HEK293T (cell line): ENCODE measurements at regions not wholly inside any gene's neighbourhood (a gene's known extent, or its start where the extent isn't known, plus 50 kb on each side); places are given as distances from the start of the nearest gene placed in this dataset.

ENCODE experiments used
- CTCF ChIA-PET: fragments of 350-600 bp; formaldehyde crosslinking; extraction: SDS; loops from one replicate; lab custom pipeline; 2021; ENCODE audit warnings: antibody characterized with exemption, inconsistent platforms; lab: Yijun Ruan, JAX
- POLR2A ChIA-PET: fragments of 350-600 bp; formaldehyde crosslinking; extraction: SDS; loops from one replicate; lab custom pipeline; 2020; ENCODE audit warnings: antibody characterized with exemption, inconsistent platforms; lab: Yijun Ruan, JAX
- DNase-seq: peaks from one replicate; pipeline ENCODE4 v3.0.0; 2012; ENCODE audit warnings: mixed read lengths; ENCODE audit errors: extremely low spot score
- ARNT ChIP-seq: fragments of 450-650 bp; IDR thresholded peaks from 2 replicates; pipeline ENCODE4 v1.6.1; 2017; ENCODE audit warnings: mild to moderate bottlenecking
- BHLHE40 ChIP-seq: fragments of 450-650 bp; IDR thresholded peaks from 2 replicates; pipeline ENCODE4 v1.6.1; 2016; ENCODE audit warnings: mild to moderate bottlenecking, moderate library complexity, borderline replicate concordance
- CTBP1 ChIP-seq: fragments of 450-650 bp; IDR thresholded peaks from 2 replicates; pipeline ENCODE4 v1.6.1; 2016; ENCODE audit warnings: borderline replicate concordance
- ELF4 ChIP-seq: fragments of 450-650 bp; IDR thresholded peaks from 2 replicates; pipeline ENCODE4 v1.6.1; 2017; ENCODE audit warnings: antibody characterized with exemption
- FOXA1 ChIP-seq: fragments of 450-650 bp; IDR thresholded peaks from 2 replicates; pipeline ENCODE4 v1.6.1; 2016; ENCODE audit warnings: mild to moderate bottlenecking
- FOXK2 ChIP-seq: fragments of 450-650 bp; IDR thresholded peaks from 2 replicates; pipeline ENCODE4 v1.6.1; 2016; ENCODE audit warnings: mild to moderate bottlenecking
- FOXM1 ChIP-seq: fragments of 450-650 bp; IDR thresholded peaks from 2 replicates; pipeline ENCODE4 v1.6.1; 2017; ENCODE audit warnings: mild to moderate bottlenecking, borderline replicate concordance
- HDGF ChIP-seq: fragments of 450-650 bp; IDR thresholded peaks from 2 replicates; pipeline ENCODE4 v1.6.1; 2017; ENCODE audit warnings: antibody characterized with exemption, borderline replicate concordance
- L3MBTL2 ChIP-seq: fragments of 450-650 bp; conservative IDR thresholded peaks from 2 replicates; pipeline ENCODE4 v1.6.1; 2016; ENCODE audit warnings: mild to moderate bottlenecking
- LEF1 ChIP-seq: fragments of 450-650 bp; IDR thresholded peaks from 2 replicates; pipeline ENCODE4 v1.6.1; 2017; ENCODE audit warnings: mild to moderate bottlenecking, borderline replicate concordance
- NFRKB ChIP-seq: fragments of 450-650 bp; IDR thresholded peaks from 2 replicates; pipeline ENCODE4 v1.6.1; 2016; ENCODE audit warnings: mild to moderate bottlenecking, moderate library complexity
- SP1 ChIP-seq: fragments of 450-650 bp; IDR thresholded peaks from 2 replicates; pipeline ENCODE4 v1.6.1; 2017
- SUZ12 ChIP-seq: fragments of 450-650 bp; IDR thresholded peaks from 2 replicates; pipeline ENCODE4 v1.6.1; 2016; ENCODE audit warnings: mild to moderate bottlenecking
- TARDBP ChIP-seq: fragments of 450-650 bp; IDR thresholded peaks from 2 replicates; pipeline ENCODE4 v1.6.1; 2016
- ZNF384 ChIP-seq: fragments of 450-650 bp; IDR thresholded peaks from 2 replicates; pipeline ENCODE4 v1.6.1; 2016
- TF ChIP-seq, protein P1 (sequence below): fragments of 450-650 bp; IDR thresholded peaks from 2 replicates; pipeline ENCODE4 v1.6.1; 2016

DNA sequence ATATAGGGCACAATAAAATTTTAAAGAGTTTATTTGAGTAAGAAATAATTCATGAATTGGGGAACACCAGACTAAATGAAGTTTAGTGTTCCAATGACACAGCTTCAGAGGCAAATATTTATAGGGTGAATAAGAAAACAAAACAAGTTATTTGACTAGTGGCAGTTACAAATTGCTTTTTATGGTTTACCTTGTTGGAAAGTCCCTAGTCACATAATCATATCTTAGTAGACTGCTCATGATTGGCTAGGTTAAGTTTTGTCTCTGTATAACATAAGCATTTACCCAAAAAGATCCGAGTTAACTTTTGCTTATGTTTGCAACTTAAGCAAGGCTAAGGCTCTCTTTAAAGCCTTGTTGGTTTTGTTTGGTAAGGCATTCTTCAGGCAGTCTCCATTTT is 224.7 kb upstream of the MIR17HG start:
- ChIA-PET CTCF (interaction anchor here (1.4 kb wide), 1 partner anchor 35 kb away, joined by 3 read pairs; no protein-coding TSS in a partner anchor), POLR2A (no interaction called here)
- TF ChIP-seq, protein P1, sequence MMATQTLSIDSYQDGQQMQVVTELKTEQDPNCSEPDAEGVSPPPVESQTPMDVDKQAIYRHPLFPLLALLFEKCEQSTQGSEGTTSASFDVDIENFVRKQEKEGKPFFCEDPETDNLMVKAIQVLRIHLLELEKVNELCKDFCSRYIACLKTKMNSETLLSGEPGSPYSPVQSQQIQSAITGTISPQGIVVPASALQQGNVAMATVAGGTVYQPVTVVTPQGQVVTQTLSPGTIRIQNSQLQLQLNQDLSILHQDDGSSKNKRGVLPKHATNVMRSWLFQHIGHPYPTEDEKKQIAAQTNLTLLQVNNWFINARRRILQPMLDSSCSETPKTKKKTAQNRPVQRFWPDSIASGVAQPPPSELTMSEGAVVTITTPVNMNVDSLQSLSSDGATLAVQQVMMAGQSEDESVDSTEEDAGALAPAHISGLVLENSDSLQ: peak; percentile 35; the same call in 1 of the 2 replicates
- TF ChIP-seq FOXA1 (no peak), HDGF (no peak), NFRKB (no peak)
- no peak for DNase-seq

DNA sequence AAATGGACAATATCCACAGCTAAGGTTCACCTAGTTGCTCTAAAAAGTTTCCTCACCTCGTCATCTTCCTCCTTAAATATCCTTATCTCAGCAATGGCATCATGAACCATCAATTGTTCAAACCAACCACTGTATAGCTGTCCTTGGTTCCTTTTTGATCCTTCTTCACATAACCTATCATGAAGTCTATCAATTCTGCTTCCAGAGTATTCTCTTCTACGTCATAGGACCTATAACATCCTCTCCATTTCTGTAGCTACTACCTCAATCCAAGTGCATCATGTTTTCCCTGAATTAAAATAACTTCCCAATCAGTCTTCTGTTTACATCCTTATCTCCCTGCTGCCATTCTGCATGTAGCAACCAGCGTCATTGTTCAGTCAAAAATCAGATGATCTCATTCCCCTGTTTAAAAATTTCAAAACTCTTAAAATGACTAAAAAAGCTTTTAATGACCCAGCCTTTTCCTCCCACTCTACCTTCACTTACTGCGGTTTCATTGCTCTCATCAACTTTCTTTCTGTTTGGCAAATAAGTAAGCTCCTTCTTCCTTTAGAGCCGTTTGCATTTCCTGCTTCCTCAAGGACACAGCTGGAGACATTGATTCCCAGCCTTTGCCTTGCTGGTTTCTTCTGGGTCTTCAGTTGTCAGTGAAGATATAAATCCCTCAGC is 223.9 kb upstream of the MIR17HG start:
- no peak for DNase-seq
- CTCF ChIA-PET: interaction anchor here (0.8 to 1.4 kb wide), 3 partner anchors 34 to 584 kb away, joined by 3 to 4 read pairs (median 4); no protein-coding TSS in a partner anchor
- TF ChIP-seq, protein P1: no peak
- TF ChIP-seq HDGF (no peak), FOXK2 (no peak)
- POLR2A ChIA-PET: no interaction called here

DNA sequence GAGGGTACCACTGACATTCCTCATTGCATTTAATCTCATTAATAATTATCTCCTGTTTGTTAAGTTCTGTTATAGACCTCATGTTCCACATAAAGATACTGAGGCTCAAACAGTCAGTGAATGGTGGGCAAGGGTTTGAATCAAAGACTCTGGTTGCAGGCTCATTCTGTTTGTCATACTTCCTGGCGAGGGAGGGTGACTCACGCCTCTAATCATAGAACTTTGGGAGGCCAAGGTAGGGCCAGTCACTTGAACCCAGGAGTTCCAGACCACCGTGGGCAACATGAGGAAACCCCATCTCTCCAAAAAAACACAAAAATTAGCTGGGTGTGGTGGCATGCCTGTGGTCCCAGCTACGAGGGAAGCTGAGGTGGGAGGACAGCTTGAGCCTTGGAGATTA is 220.7 kb upstream of the MIR17HG start:
- ChIA-PET CTCF (no interaction called here), POLR2A (no interaction called here)
- DNase-seq: no peak
- TF ChIP-seq FOXA1: no peak
- no peak for TF ChIP-seq HDGF
- no peak for TF ChIP-seq ZNF384
- TF ChIP-seq NFRKB: no peak
- TF ChIP-seq ARNT: no peak
- TF ChIP-seq FOXK2: no peak
- TF ChIP-seq SP1: no peak
- TF ChIP-seq SUZ12: no peak
- no peak for TF ChIP-seq ELF4
- TF ChIP-seq, protein P1: no peak
- no peak for TF ChIP-seq FOXM1
- no peak for TF ChIP-seq LEF1
- TF ChIP-seq TARDBP: no peak
- TF ChIP-seq L3MBTL2: no peak
- TF ChIP-seq CTBP1: no peak
- no peak for TF ChIP-seq BHLHE40

GRCh38 chr13:91127995-91128394 is 219.5 kb upstream of the MIR17HG start:
- no peak for DNase-seq
- TF ChIP-seq L3MBTL2: no peak
- no peak for TF ChIP-seq FOXA1
- POLR2A ChIA-PET: no interaction called here
- CTCF ChIA-PET: interaction anchor here (0.7 kb wide), 1 partner anchor 95 kb away, joined by 3 read pairs; no protein-coding TSS in a partner anchor

- no peak for DNase-seq
- POLR2A ChIA-PET: no interaction called here
- CTCF ChIA-PET: no interaction called here
- TF ChIP-seq CTBP1 (no peak), ZNF384 (no peak), ARNT (no peak), TARDBP (no peak), FOXK2 (no peak), LEF1 (no peak), HDGF (no peak), ELF4 (no peak), SUZ12 (no peak), L3MBTL2 (no peak), FOXA1 (no peak), FOXM1 (no peak), SP1 (no peak), BHLHE40 (no peak), NFRKB (no peak)
- TF ChIP-seq, protein P1: no peak
Measured at GRCh38 chr13:91132381-91132780, 215.1 kb upstream of the MIR17HG start.

- no peak for TF ChIP-seq SP1
- TF ChIP-seq TARDBP: no peak
- TF ChIP-seq CTBP1: no peak
- TF ChIP-seq BHLHE40: no peak
- TF ChIP-seq L3MBTL2: no peak
- TF ChIP-seq, protein P1: no peak
- no peak for TF ChIP-seq FOXA1
- TF ChIP-seq ZNF384: no peak
- TF ChIP-seq ELF4: no peak
- TF ChIP-seq NFRKB: no peak
- no peak for TF ChIP-seq FOXK2
- TF ChIP-seq FOXM1: no peak
- no peak for TF ChIP-seq SUZ12
- ChIA-PET CTCF (no interaction called here), POLR2A (no interaction called here)
- DNase-seq: no peak
Measured at GRCh38 chr13:91132786-91133185, 214.7 kb upstream of the MIR17HG start.
